H1 (cell line): ENCODE measurements at regions not wholly inside any gene's neighbourhood (a gene's known extent, or its start where the extent isn't known, plus 50 kb on each side); places are given as distances from the start of the nearest gene placed in this dataset.

Experiments used
- CTCF ChIA-PET: fragments of 300-600 bp; sonication (Branson Sonifier 250); formaldehyde crosslinking; loops from one replicate; lab custom pipeline; 2021; ENCODE audit not compliant: partially characterized antibody; lab: Charles Lee
- POLR2A ChIA-PET: fragments of 300-600 bp; sonication (Branson Sonifier 250); formaldehyde crosslinking; loops from one replicate; lab custom pipeline; 2021; ENCODE audit warnings: inconsistent platforms; ENCODE audit not compliant: partially characterized antibody; lab: Charles Lee
- DNase-seq, 2 experiments: peaks; one replicate each; pipeline versions ENCODE4 v3.0.0 to v3.0.0-alpha.2; 2010 to 2022; ENCODE audit warnings: low spot score in 2 of 2, low read depth in 1 of 2, mixed read lengths in 1 of 2
- FAIRE-seq: peaks from 2 replicates; lab custom pipeline; 2011; peaks lifted over from hg19 to GRCh38; lab: Jason Lieb, UNC
- H2AFZ ChIP-seq: 2 replicates; pipeline ENCODE4 v1.8.1; 2012; ENCODE audit warnings: low read length, inconsistent platforms
- H2AK5ac ChIP-seq: 2 replicates; pipeline ENCODE4 v1.6.1; 2013; ENCODE audit warnings: low read depth, low read length
- H2BK120ac ChIP-seq: replicated peaks from 2 replicates; pipeline ENCODE3; 2013; ENCODE audit warnings: low read depth, low read length, inconsistent platforms
- H2BK12ac ChIP-seq: 2 replicates; pipeline ENCODE4 v1.6.1; 2013; ENCODE audit warnings: low read depth, low read length
- H2BK15ac ChIP-seq: 2 replicates; pipeline ENCODE4 v1.6.1; 2013; ENCODE audit warnings: low read length
- H2BK20ac ChIP-seq: 2 replicates; pipeline ENCODE4 v1.6.1; 2013; ENCODE audit warnings: low read length
- H2BK5ac ChIP-seq: 2 replicates; pipeline ENCODE4 v1.6.1; 2013; ENCODE audit warnings: low read depth, low read length
- H3K14ac ChIP-seq: 2 replicates; pipeline ENCODE4 v1.6.1; 2013; ENCODE audit warnings: inconsistent platforms; ENCODE audit not compliant: insufficient read length
- H3K18ac ChIP-seq: 2 replicates; pipeline ENCODE4 v1.6.1; 2013; ENCODE audit warnings: low read length; ENCODE audit errors: extremely low read depth
- H3K23ac ChIP-seq: 2 replicates; pipeline ENCODE4 v1.6.1; 2013; ENCODE audit warnings: inconsistent platforms; ENCODE audit not compliant: insufficient read length
- H3K23me2 ChIP-seq: 2 replicates; pipeline ENCODE4 v1.6.1; 2013; ENCODE audit warnings: low read depth, low read length
- H3K27ac ChIP-seq: 2 replicates; pipeline ENCODE4 v1.6.1; 2011; ENCODE audit warnings: low read depth, low read length, inconsistent platforms
- H3K27me3 ChIP-seq, 4 experiments: replicated peaks in 1 of 4; 1 replicate in 1 of 4; 2 replicates in 3 of 4; pipeline versions ENCODE4 v1.6.1 to v1.8.1; 2011 to 2013; ENCODE audit warnings: low read length in 3 of 4, mild to moderate bottlenecking in 3 of 4, inconsistent platforms in 2 of 4, mixed read lengths in 2 of 4, moderate library complexity in 1 of 4; ENCODE audit not compliant: control insufficient read depth in 3 of 4, insufficient read depth in 3 of 4; ENCODE audit errors: extremely low read depth in 1 of 4
- H3K36me3 ChIP-seq, 4 experiments: 2 replicates each; pipeline versions ENCODE4 v1.6.1 to v1.8.1; 2011 to 2013; ENCODE audit warnings: mild to moderate bottlenecking in 4 of 4, low read length in 3 of 4, moderate library complexity in 2 of 4, control low read depth in 1 of 4, inconsistent platforms in 1 of 4; ENCODE audit not compliant: insufficient read depth in 4 of 4, control insufficient read depth in 2 of 4
- H3K4ac ChIP-seq: replicated peaks from 2 replicates; pipeline ENCODE3; 2013; ENCODE audit warnings: low read length, low read depth, mixed read lengths, inconsistent platforms; ENCODE audit not compliant: insufficient read length
- H3K4me1 ChIP-seq, 4 experiments: replicated peaks in 1 of 4; 1 replicate in 1 of 4; 2 replicates in 3 of 4; pipeline versions ENCODE4 v1.6.1 to v1.8.1; 2011 to 2013; ENCODE audit warnings: low read length in 3 of 4, inconsistent platforms in 2 of 4, mixed read lengths in 1 of 4; ENCODE audit not compliant: insufficient read depth in 4 of 4, control insufficient read depth in 3 of 4
- H3K4me2 ChIP-seq, 2 experiments: 2 replicates each; pipeline versions ENCODE4 v1.6.1 to v1.8.1; 2011 to 2013; ENCODE audit warnings: low read depth in 2 of 2, low read length in 2 of 2, control low read depth in 1 of 2, inconsistent platforms in 1 of 2, mild to moderate bottlenecking in 1 of 2; ENCODE audit not compliant: insufficient read depth in 1 of 2
- H3K4me3 ChIP-seq, 4 experiments: fragments of 200-600, 300-600 bp in 1 of 4; sonication (generic), shearing (Covaris generic), sonication (Bioruptor Twin) in 1 of 4; 2 replicates each; pipeline versions ENCODE4 v1.5.1 to v1.8.1; 2011 to 2016; ENCODE audit warnings: low read length in 4 of 4, low read depth in 3 of 4, control low read depth in 2 of 4, inconsistent platforms in 2 of 4, mild to moderate bottlenecking in 2 of 4, mixed read lengths in 1 of 4, moderate library complexity in 1 of 4; ENCODE audit not compliant: insufficient read depth in 2 of 4; ENCODE audit errors: extremely low read depth in 1 of 4
- H3K56ac ChIP-seq: replicated peaks from 2 replicates; pipeline ENCODE3; 2013; ENCODE audit warnings: low read depth, mild to moderate bottlenecking, mixed read lengths, low read length, inconsistent platforms; ENCODE audit not compliant: insufficient read length
- H3K79me1 ChIP-seq: 2 replicates; pipeline ENCODE4 v1.6.1; 2013; ENCODE audit warnings: low read depth, low read length, control low read depth
- H3K79me2 ChIP-seq, 2 experiments: 2 replicates each; pipeline versions ENCODE4 v1.6.1 to v1.8.1; 2012 to 2013; ENCODE audit warnings: low read length in 2 of 2, mild to moderate bottlenecking in 2 of 2, inconsistent platforms in 1 of 2; ENCODE audit not compliant: insufficient read depth in 2 of 2, control insufficient read depth in 1 of 2
- H3K9ac ChIP-seq, 4 experiments: replicated peaks in 1 of 4; 1 replicate in 1 of 4; 2 replicates in 3 of 4; pipeline versions ENCODE4 v1.6.1 to v1.8.1; 2011 to 2013; ENCODE audit warnings: low read depth in 3 of 4, low read length in 3 of 4, control low read depth in 2 of 4, mild to moderate bottlenecking in 2 of 4, moderate library complexity in 2 of 4, inconsistent platforms in 1 of 4; ENCODE audit errors: extremely low read depth in 1 of 4
- H3K9me3 ChIP-seq, 2 experiments: 2 replicates each; pipeline versions ENCODE4 v1.6.1 to v1.8.1; 2012 to 2013; ENCODE audit warnings: mild to moderate bottlenecking in 2 of 2, moderate library complexity in 2 of 2, control low read depth in 1 of 2, inconsistent platforms in 1 of 2, low read depth in 1 of 2, low read length in 1 of 2, mixed read lengths in 1 of 2; ENCODE audit not compliant: insufficient read depth in 2 of 2
- H4K20me1 ChIP-seq, 2 experiments: replicated peaks in 1 of 2; 2 replicates each; pipeline versions ENCODE3 to v1.8.1; 2011 to 2013; ENCODE audit warnings: inconsistent platforms in 2 of 2, low read length in 2 of 2, mild to moderate bottlenecking in 1 of 2; ENCODE audit not compliant: insufficient read depth in 2 of 2, control insufficient read depth in 1 of 2
- H4K5ac ChIP-seq: 2 replicates; pipeline ENCODE4 v1.6.1; 2013; ENCODE audit warnings: low read length, low read depth, mixed read lengths, inconsistent platforms; ENCODE audit not compliant: insufficient read length
- H4K8ac ChIP-seq: 2 replicates; pipeline ENCODE4 v1.8.0; 2013; ENCODE audit warnings: mild to moderate bottlenecking, moderate library complexity, low read length, inconsistent platforms; ENCODE audit not compliant: insufficient read depth; ENCODE audit errors: extremely low read depth
- H4K91ac ChIP-seq: replicated peaks from 2 replicates; pipeline ENCODE3; 2013; ENCODE audit warnings: low read length, mixed read lengths, inconsistent platforms; ENCODE audit not compliant: insufficient read length
- CTBP2 ChIP-seq: IDR thresholded peaks from 2 replicates; pipeline ENCODE4 v1.7.0; 2011; ENCODE audit warnings: borderline replicate concordance, mild to moderate bottlenecking, moderate library complexity, mixed read lengths, low read length; ENCODE audit not compliant: insufficient read depth, insufficient read length
- EGR1 ChIP-seq: IDR thresholded peaks from 2 replicates; pipeline ENCODE4 v1.6.1; 2011; ENCODE audit warnings: low read depth, low read length, borderline replicate concordance
- EP300 ChIP-seq, 2 experiments: IDR thresholded peaks; 1 replicate in 1 of 2; 2 replicates in 1 of 2; pipeline ENCODE4 v1.6.1; 2011 to 2012; ENCODE audit warnings: low read depth in 2 of 2, low read length in 2 of 2, mild to moderate bottlenecking in 2 of 2, borderline replicate concordance in 1 of 2, inconsistent platforms in 1 of 2, moderate library complexity in 1 of 2
- EZH2 ChIP-seq: fragments of 200-600 bp; sonication (generic); IDR thresholded peaks from 2 replicates; pipeline ENCODE4 v1.7.1; 2012; ENCODE audit warnings: low read depth, mild to moderate bottlenecking, moderate library complexity, low read length, inconsistent platforms; ENCODE audit not compliant: severe bottlenecking
- HDAC6 ChIP-seq: IDR thresholded peaks from one replicate; pipeline ENCODE4 v1.7.1; 2012; ENCODE audit warnings: low read depth, mild to moderate bottlenecking, inconsistent platforms, low read length, moderate library complexity
- KDM1A ChIP-seq: fragments of 200-600, 300-600 bp; sonication (generic); IDR thresholded peaks from 2 replicates; pipeline ENCODE4 v1.7.1; 2016; ENCODE audit warnings: mild to moderate bottlenecking, low read length, borderline replicate concordance
- KDM4A ChIP-seq: IDR thresholded peaks from one replicate; pipeline ENCODE4 v1.7.1; 2012; ENCODE audit warnings: low read depth, mild to moderate bottlenecking, moderate library complexity, low read length, inconsistent platforms; ENCODE audit not compliant: severe bottlenecking
- KDM5A ChIP-seq: fragments of 200-600 bp; IDR thresholded peaks from 2 replicates; pipeline ENCODE4 v1.7.1; 2012; ENCODE audit warnings: mild to moderate bottlenecking, low read length, inconsistent platforms, mixed read lengths
- RBBP5 ChIP-seq: IDR thresholded peaks from 2 replicates; pipeline ENCODE4 v1.7.1; 2012; ENCODE audit warnings: low read depth, mild to moderate bottlenecking, inconsistent platforms, low read length, moderate library complexity, borderline replicate concordance
- RXRA ChIP-seq: IDR thresholded peaks from 2 replicates; pipeline ENCODE4 v1.6.1; 2011; ENCODE audit warnings: low read depth, mild to moderate bottlenecking, low read length, moderate library complexity; ENCODE audit not compliant: insufficient read depth
- SIRT6 ChIP-seq: IDR thresholded peaks from one replicate; pipeline ENCODE4 v1.7.1; 2012; ENCODE audit warnings: low read length, inconsistent platforms
- SIX5 ChIP-seq: IDR thresholded peaks from 2 replicates; pipeline ENCODE4 v1.6.1; 2011; ENCODE audit warnings: mild to moderate bottlenecking, low read depth, low read length
- SP2 ChIP-seq: IDR thresholded peaks from 2 replicates; pipeline ENCODE4 v1.6.1; 2012; ENCODE audit warnings: mild to moderate bottlenecking, low read length, inconsistent platforms
- TAF7 ChIP-seq: optimal IDR thresholded peaks from 2 replicates; pipeline ENCODE3; 2011; ENCODE audit warnings: low read depth, mild to moderate bottlenecking, inconsistent platforms, low read length, moderate library complexity, borderline replicate concordance
- WGBS, 2 experiments: shearing (Covaris generic) in 1 of 2; methylation state at CpG; one replicate each; pipeline versions ENCODE4 v1.1.6 to v1.1.7; 2013 to 2015; ENCODE audit warnings: low lambda C conversion rate in 2 of 2, mixed read lengths in 2 of 2, inconsistent platforms in 1 of 2, low coverage in 1 of 2, missing lambda C conversion rate in 1 of 2; ENCODE audit not compliant: insufficient replicate concordance in 2 of 2, insufficient coverage in 1 of 2, insufficient read length in 1 of 2; ENCODE audit errors: extremely low coverage in 1 of 2, missing lambda C conversion rate in 1 of 2; 5-methylcytosine and 5-hydroxymethylcytosine counted together

DNA sequence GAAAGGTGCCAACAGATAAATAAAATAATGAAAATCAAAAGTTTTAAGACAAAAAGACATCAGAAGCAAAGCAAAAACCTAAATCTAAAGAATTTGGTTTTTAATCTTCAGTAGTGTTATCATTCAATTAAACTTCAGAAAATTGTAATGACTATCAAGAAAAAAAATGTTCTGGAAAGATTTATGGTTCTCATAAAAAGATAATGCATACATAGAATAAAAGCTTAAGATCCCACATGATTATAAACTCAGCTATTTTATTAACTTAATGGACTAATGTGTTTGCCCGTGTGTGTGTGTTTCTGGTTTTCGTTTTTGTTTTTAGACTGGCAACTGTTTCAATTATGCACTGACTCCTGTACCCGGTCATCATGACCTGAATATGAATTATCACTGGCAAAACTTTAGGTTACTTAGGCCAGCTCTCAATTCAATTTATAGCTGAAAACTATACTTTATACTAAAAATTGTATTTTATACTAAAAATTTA lies 217.5 kb upstream of the DKK2 start:
- 94% methylated on average over 3 of the region's 3 CpGs; no CpG with 5 or more reads in 1 of the 2 experiments for WGBS, 2 experiments
- ChIA-PET POLR2A (no interaction called here), CTCF (interaction anchor here (1.1 to 1.3 kb wide), 2 partner anchors 203 to 218 kb away, joined by 4 to 5 read pairs; partner anchors contain the start of gene DKK2)
- H4K91ac ChIP-seq, result no peak overlapping the region
- H3K14ac ChIP-seq, result no peak overlapping the region
- H3K4me3 ChIP-seq, result no peak overlapping the region
- H3K4me2 ChIP-seq, result no peak overlapping the region
- no peak overlapping the region for H3K4ac ChIP-seq
- no peaks in the 10 kb centered on the region for H3K36me3 ChIP-seq
- no peaks in the 10 kb centered on the region for H4K20me1 ChIP-seq
- H2BK5ac ChIP-seq, result no peak overlapping the region
- H2BK20ac ChIP-seq, result no peak overlapping the region
- no peaks in the 10 kb centered on the region for H3K79me2 ChIP-seq
- H2BK15ac ChIP-seq, result no peak overlapping the region
- H2AFZ ChIP-seq, result no peak overlapping the region
- DNase-seq, result no peak
- no peaks in the 10 kb centered on the region for H3K9me3 ChIP-seq
- no peak overlapping the region for H2BK120ac ChIP-seq
- H3K23me2 ChIP-seq, result no peaks in the 10 kb centered on the region
- no peak for TF ChIP-seq EZH2
- no peak for TF ChIP-seq CTBP2
- TF ChIP-seq SP2, result no peak
- no peak for TF ChIP-seq EP300 (IDR thresholded peaks at IDR 0.05; ENCODE audit: borderline replicate concordance in 1 of 2, low read depth in 2 of 2, low read length in 2 of 2)
- TF ChIP-seq KDM1A, result no peak
- TF ChIP-seq EGR1, result no peak
- no peak for TF ChIP-seq RXRA
- no peak for TF ChIP-seq SIRT6
- no peak for TF ChIP-seq RBBP5
- TF ChIP-seq KDM4A, result no peak
- no peak for TF ChIP-seq HDAC6
- TF ChIP-seq SIX5, result no peak
- TF ChIP-seq KDM5A, result no peak
- no peak for TF ChIP-seq TAF7
- no peak overlapping the region for H3K18ac ChIP-seq
- no peak overlapping the region for H3K9ac ChIP-seq
- H4K8ac ChIP-seq, result no peak overlapping the region
- no peak overlapping the region for H3K56ac ChIP-seq
- H2BK12ac ChIP-seq, result no peak overlapping the region
- H3K4me1 ChIP-seq, result no peaks in the 10 kb centered on the region
- no peaks in the 10 kb centered on the region for H3K27me3 ChIP-seq
- no peak overlapping the region for H3K23ac ChIP-seq
- FAIRE-seq, result no peak
- no peak overlapping the region for H4K5ac ChIP-seq
- no peaks in the 10 kb centered on the region for H3K79me1 ChIP-seq
- no peak overlapping the region for H3K27ac ChIP-seq
- no peak overlapping the region for H2AK5ac ChIP-seq
